HG03432 (cell line): ENCODE measurements at regions not wholly inside any gene's neighbourhood (a gene's known extent, or its start where the extent isn't known, plus 50 kb on each side); places are given as distances from the start of the nearest gene placed in this dataset.
"Not testable (repeated sequence)": the region's sequence is repeated elsewhere in the genome, so short reads cannot be mapped to it uniquely, and the experiment has no call there.

Source experiments
- ATAC-seq: cut with Tn5 transposase; IDR thresholded peaks from one replicate; pipeline ENCODE4 v1.9.1; 2021; ENCODE audit warnings: mild to moderate bottlenecking, moderate library complexity; ENCODE audit not compliant: unreplicated experiment

DNA sequence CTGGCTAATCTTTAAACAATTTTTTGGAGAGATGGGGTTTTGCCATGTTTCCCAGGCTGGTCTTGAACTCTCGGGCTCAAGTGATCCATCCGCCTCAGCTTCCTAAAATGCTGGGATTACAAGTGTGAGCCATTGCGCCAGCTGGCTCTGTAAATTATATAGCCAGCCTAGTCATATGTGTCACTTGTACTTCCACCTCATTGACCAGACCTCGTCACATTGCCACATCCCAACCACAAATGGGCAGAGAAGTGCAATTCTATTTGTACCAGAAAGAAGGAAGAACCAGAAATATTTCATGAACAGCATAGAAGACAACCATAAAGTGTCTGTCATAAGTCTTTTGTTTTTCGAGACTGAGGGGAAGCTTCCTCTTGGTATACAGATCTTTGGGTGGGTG, 71.2 kb upstream of the ADRA1D start:
- no peak for ATAC-seq

DNA sequence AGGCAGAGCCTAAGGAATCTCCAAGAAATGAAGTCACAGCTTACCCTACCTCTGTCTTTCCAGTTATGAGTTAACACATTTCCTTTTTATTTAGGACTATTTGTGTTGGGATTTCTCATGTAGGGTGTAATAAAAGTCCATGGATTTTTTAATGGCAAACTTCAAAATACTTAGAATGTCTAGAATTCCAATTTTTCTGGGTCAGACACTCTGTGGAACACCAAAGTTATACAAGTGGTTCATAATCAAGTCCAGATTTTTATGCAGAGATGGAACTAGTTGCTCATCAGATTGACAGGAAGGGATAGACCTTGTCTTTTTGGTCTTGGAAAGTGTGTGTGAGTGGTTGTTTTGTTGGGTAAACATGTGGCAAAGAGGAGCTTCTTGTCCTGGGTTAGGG, 69.8 kb upstream of the ADRA1D start:
- no peak for ATAC-seq

DNA sequence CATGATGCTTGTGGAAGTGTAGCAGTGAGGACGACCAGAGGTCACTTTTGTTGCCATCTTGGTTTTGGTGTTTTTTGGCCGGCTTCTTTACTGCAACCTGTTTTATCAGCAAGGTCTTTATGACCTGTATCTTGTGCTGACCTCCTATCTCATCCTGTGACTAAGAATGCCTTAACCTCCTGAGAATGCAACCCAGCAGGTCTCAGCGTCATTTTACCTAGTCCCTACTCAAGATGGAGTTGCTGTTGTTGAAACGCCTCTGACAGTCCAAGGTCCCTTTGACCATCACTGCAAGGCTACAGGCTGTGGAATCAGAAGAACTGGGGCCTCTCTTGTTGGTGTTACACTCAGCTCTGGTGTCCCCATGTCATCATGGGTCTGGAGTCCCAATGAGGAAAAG, 61.5 kb upstream of the ADRA1D start:
- ATAC-seq, result not testable (repeated sequence)

DNA sequence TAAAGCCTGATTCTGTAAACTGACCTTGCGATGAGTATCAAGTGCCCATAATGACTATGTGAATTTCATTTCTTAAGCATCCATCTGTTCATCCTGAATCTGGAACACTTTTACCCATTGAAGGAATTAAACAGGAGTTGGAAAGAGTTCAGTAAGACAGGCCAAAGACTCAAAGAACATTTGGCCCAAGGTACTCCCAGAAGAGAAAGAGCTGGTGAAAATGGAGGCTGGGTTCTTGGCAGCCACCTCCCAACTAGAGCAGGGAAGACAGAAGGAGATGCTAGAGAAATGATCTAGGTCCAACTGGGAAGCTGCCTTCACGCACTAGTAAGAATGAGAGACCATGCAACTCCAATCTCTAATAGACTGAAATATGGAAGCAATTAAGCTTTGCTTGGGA, 57.1 kb upstream of the ADRA1D start:
- ATAC-seq, result no peak

DNA sequence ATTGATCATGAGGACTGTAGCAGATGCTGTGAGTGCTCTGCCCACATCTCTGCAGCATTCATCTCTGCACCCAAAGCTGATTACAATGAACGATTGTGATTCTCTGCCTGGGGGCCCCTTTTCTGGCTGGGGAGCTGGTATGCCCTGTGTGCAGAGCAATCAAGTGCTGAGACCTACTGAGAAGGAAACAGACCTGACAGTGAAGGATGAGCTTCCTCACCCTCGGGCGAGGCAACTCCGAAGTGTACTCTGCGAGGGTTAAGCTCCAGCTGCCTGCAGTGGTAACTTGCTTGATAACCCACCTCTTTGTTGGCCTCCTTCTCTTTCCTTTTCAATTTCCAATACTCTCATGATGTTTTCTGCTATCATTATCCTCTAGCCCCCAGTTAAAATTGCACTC, 56.0 kb upstream of the ADRA1D start:
- ATAC-seq, result no peak

DNA sequence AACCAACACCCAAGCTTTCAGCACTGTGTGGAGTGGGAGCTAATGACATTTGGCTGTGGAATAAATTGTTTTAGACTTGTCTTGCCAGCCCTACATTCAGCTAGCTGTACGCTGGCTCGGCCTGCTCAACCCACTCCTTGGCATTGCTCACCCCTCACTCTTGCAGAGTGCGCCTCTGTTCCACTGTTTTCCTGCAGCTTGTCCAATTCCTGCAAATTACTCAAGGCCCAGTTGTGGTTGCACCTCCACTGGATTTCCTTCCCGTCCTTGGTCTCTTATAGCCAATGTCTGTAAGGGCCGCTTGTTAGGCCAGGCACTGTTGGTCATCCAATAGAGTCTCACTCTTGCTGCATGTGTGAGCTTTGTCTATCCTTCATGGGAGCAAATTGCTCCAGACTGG, 55.5 kb upstream of the ADRA1D start:
- no peak for ATAC-seq

DNA sequence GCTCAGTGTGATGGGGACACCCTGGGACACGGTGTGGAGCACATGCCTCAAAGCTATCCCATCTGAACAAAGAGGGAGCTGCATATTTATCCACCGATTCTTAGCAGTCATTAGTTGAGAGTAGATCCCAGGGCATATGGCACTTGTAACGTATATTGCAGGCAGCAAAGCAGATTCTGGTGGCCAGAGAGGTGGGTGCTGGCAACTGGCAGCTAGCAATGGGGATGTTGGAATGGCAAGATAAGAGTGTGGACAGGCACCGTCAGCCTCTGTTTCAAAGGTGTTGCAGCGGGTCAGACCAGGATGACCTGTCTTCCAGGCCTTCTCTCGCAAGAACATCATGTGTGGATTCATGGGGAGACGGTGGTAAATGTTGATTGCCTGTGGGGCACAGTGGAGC, 54.0 kb upstream of the ADRA1D start:
- ATAC-seq, result no peak

DNA sequence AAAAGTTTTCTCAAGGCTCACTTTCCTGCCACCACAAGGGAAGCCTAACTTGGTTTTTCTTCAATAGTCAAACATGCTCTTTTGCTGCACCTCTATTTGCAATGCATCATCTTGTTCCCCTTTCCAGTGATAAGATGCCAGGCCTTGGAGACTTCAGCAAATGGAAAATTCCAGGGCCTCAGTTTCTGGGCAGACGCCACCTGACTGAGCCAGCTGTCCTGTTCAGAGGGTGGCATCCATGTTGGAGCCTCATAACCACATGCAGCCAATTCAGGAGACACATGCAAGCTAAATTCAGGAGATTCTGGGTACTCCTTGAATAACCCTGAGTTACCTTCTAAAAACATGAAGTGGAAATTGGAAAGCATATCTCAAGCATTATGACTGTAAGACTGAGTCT, 51.8 kb upstream of the ADRA1D start:
- ATAC-seq, result no peak

DNA sequence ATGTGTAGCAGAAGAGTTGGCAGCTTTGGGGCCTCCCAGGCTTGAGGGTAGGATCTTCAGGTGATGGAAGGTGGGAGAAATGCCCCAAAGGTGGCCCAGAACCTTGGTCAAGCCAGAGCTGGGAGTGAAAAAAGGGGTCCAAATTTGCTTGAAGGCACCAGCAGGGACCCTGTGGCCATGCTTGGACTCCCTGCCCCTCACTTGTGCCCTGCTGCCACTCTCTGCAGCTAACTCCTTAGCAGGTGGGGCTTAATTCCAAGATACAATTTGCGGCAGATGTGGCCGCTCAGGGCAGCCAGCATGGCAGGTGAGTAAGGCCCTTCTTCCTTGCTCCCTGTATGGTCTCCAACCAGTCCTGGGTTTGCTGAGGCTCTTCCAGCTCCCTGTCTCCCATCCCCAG, 51.3 kb upstream of the ADRA1D start:
- ATAC-seq, result no peak

DNA sequence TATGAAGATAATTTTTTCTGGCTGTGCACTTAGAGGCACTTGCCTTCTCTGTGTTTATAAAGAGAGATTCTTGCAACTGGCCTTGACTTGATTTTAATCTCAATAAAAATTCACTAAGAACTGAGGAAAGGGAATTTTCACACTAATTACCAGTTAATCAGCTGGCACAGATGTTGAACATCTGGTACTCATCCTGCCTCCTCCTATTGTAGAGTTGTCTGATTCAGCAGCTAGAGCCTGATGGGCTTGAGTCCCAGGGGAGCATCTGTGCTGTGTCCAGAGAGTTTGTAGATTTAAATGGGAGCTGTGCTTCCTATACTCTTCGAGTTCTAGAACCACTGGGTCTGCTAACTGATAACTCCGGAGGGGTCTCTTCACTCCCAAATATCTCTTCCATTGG, 50.7 kb upstream of the ADRA1D start:
- ATAC-seq, result no peak

DNA sequence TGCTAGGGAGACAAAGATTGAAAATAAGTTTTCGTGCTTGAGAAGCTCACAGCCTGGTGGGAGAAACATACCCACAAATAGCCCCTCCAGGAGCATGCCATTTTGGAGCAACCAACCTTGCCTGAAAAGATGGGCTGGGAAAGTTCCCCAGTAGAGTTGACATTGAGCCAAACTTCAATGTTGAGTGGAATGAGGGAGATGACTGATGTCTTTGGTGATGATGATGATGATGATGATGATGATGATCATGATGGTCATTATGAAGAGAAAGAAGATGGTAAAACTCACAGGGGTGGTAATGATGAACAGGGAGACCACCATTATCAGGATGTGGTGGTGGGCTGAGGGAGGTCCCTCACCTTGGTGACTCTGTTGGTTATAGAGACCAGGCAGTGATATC, 50.1 kb upstream of the ADRA1D start:
- no peak for ATAC-seq
